ENCODE measurements at regions not wholly inside any gene's neighbourhood (a gene's known extent, or its start where the extent isn't known, plus 50 kb on each side); places are given as distances from the start of the nearest gene placed in this dataset.
"Not testable (repeated sequence)": the region's sequence is repeated elsewhere in the genome, so short reads cannot be mapped to it uniquely, and the experiment has no call there.

GRCh38 chr9:64813072-64813471 is 471.9 kb downstream of the FOXD4L5 start:
- TF ChIP-seq HNF4A (conservative IDR thresholded peaks at IDR 0.05) (peak in 1 of 2 donors; percentile 19), RXRA (IDR thresholded peaks at IDR 0.05) (peak in 1 of 2 donors; percentile 14)
- DNase-seq (ENCODE audit: low spot score); H3K4me1 ChIP-seq (ENCODE audit: control insufficient read depth in 4 of 4, insufficient read depth in 4 of 4, low read length in 3 of 4); H3K9me3 ChIP-seq (ENCODE audit: control insufficient read depth in 4 of 4, low read length in 3 of 4); H3K27me3 ChIP-seq (ENCODE audit: control insufficient read depth in 4 of 4, insufficient read depth in 4 of 4, low read length in 3 of 4); H3K4me3 ChIP-seq (ENCODE audit: low read depth in 1 of 3, low read length in 3 of 3); H3K27ac ChIP-seq (ENCODE audit: low read depth in 1 of 2, low read length in 2 of 2); H3K9ac ChIP-seq (ENCODE audit: low read depth in 1 of 2, low read length in 2 of 2); H3K36me3 ChIP-seq (ENCODE audit: control insufficient read depth in 4 of 4, insufficient read depth in 3 of 4, low read depth in 1 of 4, low read length in 3 of 4): not testable (repeated sequence)

GRCh38 chr9:64778667-64779066 is 506.3 kb downstream of the FOXD4L5 start:
- not testable (repeated sequence) for H3K27ac ChIP-seq (ENCODE audit: low read depth in 1 of 2, low read length in 2 of 2); H3K27me3 ChIP-seq (ENCODE audit: control insufficient read depth in 4 of 4, insufficient read depth in 4 of 4, low read length in 3 of 4); H3K4me3 ChIP-seq (ENCODE audit: low read depth in 1 of 3, low read length in 3 of 3); DNase-seq (ENCODE audit: low spot score); H3K36me3 ChIP-seq (ENCODE audit: control insufficient read depth in 4 of 4, insufficient read depth in 3 of 4, low read depth in 1 of 4, low read length in 3 of 4); H3K9me3 ChIP-seq (ENCODE audit: control insufficient read depth in 4 of 4, low read length in 3 of 4); H3K9ac ChIP-seq (ENCODE audit: low read depth in 1 of 2, low read length in 2 of 2); H3K4me1 ChIP-seq (ENCODE audit: control insufficient read depth in 4 of 4, insufficient read depth in 4 of 4, low read length in 3 of 4)
- 57% methylated on average over 2 of the region's 3 CpGs for WGBS

- not testable (repeated sequence) for H3K36me3 ChIP-seq (ENCODE audit: control insufficient read depth in 4 of 4, insufficient read depth in 3 of 4, low read depth in 1 of 4, low read length in 3 of 4); H3K27me3 ChIP-seq (ENCODE audit: control insufficient read depth in 4 of 4, insufficient read depth in 4 of 4, low read length in 3 of 4); H3K4me1 ChIP-seq (ENCODE audit: control insufficient read depth in 4 of 4, insufficient read depth in 4 of 4, low read length in 3 of 4); H3K4me3 ChIP-seq (ENCODE audit: low read depth in 1 of 3, low read length in 3 of 3); H3K27ac ChIP-seq (ENCODE audit: low read depth in 1 of 2, low read length in 2 of 2); DNase-seq (ENCODE audit: low spot score); H3K9ac ChIP-seq (ENCODE audit: low read depth in 1 of 2, low read length in 2 of 2); H3K9me3 ChIP-seq (ENCODE audit: control insufficient read depth in 4 of 4, low read length in 3 of 4)
- 27% methylated on average over 1 of the region's 2 CpGs for WGBS
Observed at GRCh38 chr9:64776269-64776668, 508.7 kb downstream of the FOXD4L5 start.

- H3K27ac ChIP-seq (ENCODE audit: low read depth in 1 of 2, low read length in 2 of 2); H3K4me3 ChIP-seq (ENCODE audit: low read depth in 1 of 3, low read length in 3 of 3); H3K9me3 ChIP-seq (ENCODE audit: control insufficient read depth in 4 of 4, low read length in 3 of 4); H3K9ac ChIP-seq (ENCODE audit: low read depth in 1 of 2, low read length in 2 of 2); H3K4me1 ChIP-seq (ENCODE audit: control insufficient read depth in 4 of 4, insufficient read depth in 4 of 4, low read length in 3 of 4); H3K36me3 ChIP-seq (ENCODE audit: control insufficient read depth in 4 of 4, insufficient read depth in 3 of 4, low read depth in 1 of 4, low read length in 3 of 4); H3K27me3 ChIP-seq (ENCODE audit: control insufficient read depth in 4 of 4, insufficient read depth in 4 of 4, low read length in 3 of 4): not testable (repeated sequence)
- peak; percentile 21 for DNase-seq (ENCODE audit: low spot score)
- 3% methylated on average over 47 of the region's 72 CpGs for WGBS
Observed at GRCh38 chr9:64774813-64775793, 509.9 kb downstream of the FOXD4L5 start.

GRCh38 chr9:64774004-64774812 is 510.8 kb downstream of the FOXD4L5 start:
- H3K4me1 ChIP-seq (ENCODE audit: control insufficient read depth in 4 of 4, insufficient read depth in 4 of 4, low read length in 3 of 4); H3K27me3 ChIP-seq (ENCODE audit: control insufficient read depth in 4 of 4, insufficient read depth in 4 of 4, low read length in 3 of 4); H3K36me3 ChIP-seq (ENCODE audit: control insufficient read depth in 4 of 4, insufficient read depth in 3 of 4, low read depth in 1 of 4, low read length in 3 of 4); H3K9me3 ChIP-seq (ENCODE audit: control insufficient read depth in 4 of 4, low read length in 3 of 4); H3K27ac ChIP-seq (ENCODE audit: low read depth in 1 of 2, low read length in 2 of 2); DNase-seq (ENCODE audit: low spot score); H3K9ac ChIP-seq (ENCODE audit: low read depth in 1 of 2, low read length in 2 of 2): not testable (repeated sequence)
- H3K4me3 ChIP-seq (ENCODE audit: low read depth in 1 of 3, low read length in 3 of 3) = peak overlapping the region in 1 of 3 donors; percentile 48
- WGBS = no CpG with 5 or more reads among the region's 108 CpGs
